ENCODE measurements at regions not wholly inside any gene's neighbourhood (a gene's known extent, or its start where the extent isn't known, plus 50 kb on each side); places are given as distances from the start of the nearest gene placed in this dataset.

DNA sequence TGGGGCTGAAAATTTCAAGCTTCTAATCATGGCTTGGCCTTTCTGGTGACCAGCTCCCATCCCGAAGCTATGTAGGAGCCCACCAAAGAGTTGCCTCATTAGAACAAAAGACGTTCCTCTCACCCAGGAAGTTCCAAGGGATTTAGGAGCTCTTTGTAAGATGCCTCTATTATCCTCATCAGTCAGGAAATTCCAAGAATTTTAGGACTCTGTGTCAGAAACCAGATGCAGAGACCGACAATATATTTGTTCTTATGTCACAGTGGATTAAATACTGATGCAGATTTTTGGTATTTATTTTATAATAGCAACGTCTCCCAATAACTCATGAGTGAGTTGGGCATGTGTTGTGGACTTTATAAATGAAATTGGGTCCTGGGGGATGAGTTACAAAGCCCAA lies 91.8 kb upstream of the SKOR2 start:
- H3K9me1 ChIP-seq (ENCODE audit: control insufficient read depth, insufficient read depth, low read length), result no peaks in the 10 kb centered on the region
- CTCF ChIA-PET (ENCODE audit: low intra/inter-chr PET ratio), result no interaction called here
- no peak overlapping the region for H3K4me3 ChIP-seq
- H3K27ac ChIP-seq (ENCODE audit: extremely low read depth, low read depth, low read length), result no peak overlapping the region
- H3K4me2 ChIP-seq (ENCODE audit: insufficient read depth, low read length), result no peak overlapping the region
- POLR2A ChIA-PET, result interaction anchor here (0.5 kb wide), 1 partner anchor 14 kb away, joined by 3 read pairs; no protein-coding TSS in a partner anchor
- no peaks in the 10 kb centered on the region for H3K27me3 ChIP-seq (ENCODE audit: control insufficient read depth in 2 of 2, insufficient read depth in 2 of 2, low read length in 2 of 2)
- DNase-seq (ENCODE audit: extremely low read depth in 1 of 4, low spot score in 3 of 4) (no peak), ATAC-seq (no peak), FAIRE-seq (no peak)
- no peak overlapping the region for H2AFZ ChIP-seq (ENCODE audit: low read depth, low read length)
- H3K9ac ChIP-seq (ENCODE audit: insufficient read depth in 1 of 2, low read depth in 2 of 2, low read length in 2 of 2), result no peak overlapping the region
- BruUV-seq (replicated peaks), result no TSS peak
- no peak for TF ChIP-seq GTF2A2 (tag; IDR thresholded peaks at IDR 0.05)
- no peak for TF ChIP-seq PML (IDR thresholded peaks at IDR 0.05; ENCODE audit: low read length)
- no peak for TF ChIP-seq JUN (IDR thresholded peaks at IDR 0.05; ENCODE audit: borderline replicate concordance, low read depth, low read length)
- no peak for TF ChIP-seq JUN (CRISPR knock-in tag; IDR thresholded peaks at IDR 0.05; ENCODE audit: borderline replicate concordance)
- no peak for TF ChIP-seq POU5F1 (IDR thresholded peaks at IDR 0.05; ENCODE audit: borderline replicate concordance, low read depth, low read length, partially characterized antibody)
- no peak for TF ChIP-seq CXXC5 (CRISPR knock-in tag; IDR thresholded peaks at IDR 0.05)
- no peak for TF ChIP-seq MTA1 (IDR thresholded peaks at IDR 0.05; ENCODE audit: borderline replicate concordance)
- no peak for TF ChIP-seq MTA3 (IDR thresholded peaks at IDR 0.05; ENCODE audit: borderline replicate concordance)
- no peak for TF ChIP-seq FOXM1 (IDR thresholded peaks at IDR 0.05; ENCODE audit: low read depth)
- no peak for TF ChIP-seq FOXM1 (CRISPR knock-in tag; IDR thresholded peaks at IDR 0.05; ENCODE audit: low read depth)
- no peaks in the 10 kb centered on the region for H4K20me1 ChIP-seq (replicated peaks; ENCODE audit: control insufficient read depth, insufficient read depth, low read length)
- in situ Hi-C loops (cut with MboI) (no loop called here), intact Hi-C loops (cut with micrococcal nuclease) (no loop called here)
- H3K36me3 ChIP-seq (ENCODE audit: control insufficient read depth, insufficient read depth, low read length), result no peaks in the 10 kb centered on the region
- no peaks in the 10 kb centered on the region for H3K9me3 ChIP-seq (replicated peaks; ENCODE audit: control insufficient read depth, insufficient read depth, low read depth, low read length)
- no peaks in the 10 kb centered on the region for H3K4me1 ChIP-seq (replicated peaks in 1 of 2; ENCODE audit: control insufficient read depth in 2 of 2, insufficient read depth in 2 of 2, low read length in 2 of 2)
- WGBS (ENCODE audit: insufficient coverage, low coverage, missing lambda C conversion rate), result 0% methylated on average over 4 of the region's 4 CpGs
- H3K79me2 ChIP-seq (ENCODE audit: control insufficient read depth, insufficient read depth, low read length), result no peaks in the 10 kb centered on the region

Data from K562 (cell line).